SK-N-SH (cell line): ENCODE measurements at regions not wholly inside any gene's neighbourhood (a gene's known extent, or its start where the extent isn't known, plus 50 kb on each side); places are given as distances from the start of the nearest gene placed in this dataset.

Experiments used
- CTCF ChIA-PET: fragments of 300-600, 350-600 bp; formaldehyde crosslinking; extraction: SDS; loops from one replicate; lab custom pipeline; 2021; lab: Yijun Ruan, JAX
- POLR2A ChIA-PET: fragments of 350-600 bp; sonication (Branson Sonifier 250); formaldehyde crosslinking; extraction: SDS; loops from one replicate; lab custom pipeline; 2020; ENCODE audit warnings: antibody characterized with exemption, inconsistent platforms; lab: Yijun Ruan, JAX
- DNase-seq: peaks from one replicate; pipeline ENCODE4 v3.0.0; 2012
- H2AFZ ChIP-seq: fragments of 200-600 bp; sonication (generic); 2 replicates; pipeline ENCODE4 v1.8.1; 2016; ENCODE audit warnings: antibody characterized with exemption, mild to moderate bottlenecking, low read depth
- H3F3A ChIP-seq: fragments of 200-600 bp; sonication (generic); replicated peaks from 2 replicates; pipeline ENCODE3; 2016; ENCODE audit warnings: antibody characterized with exemption, mild to moderate bottlenecking; ENCODE audit not compliant: insufficient read depth
- H3K27ac ChIP-seq, 2 experiments: fragments of 200-500 bp in 1 of 2; fragments of 200-600 bp in 1 of 2; sonication (Bioruptor generic) in 1 of 2; sonication (generic), shearing (Covaris generic) in 1 of 2; 2 replicates each; pipeline versions ENCODE4 v1.5.1 to v1.6.1; 2014 to 2016; ENCODE audit warnings: low read depth in 2 of 2, inconsistent platforms in 1 of 2, low read length in 1 of 2, mild to moderate bottlenecking in 1 of 2, mixed read lengths in 1 of 2
- H3K27me3 ChIP-seq: fragments of 200-600 bp; sonication (generic), shearing (Covaris generic); 2 replicates; pipeline ENCODE4 v1.6.1; 2016; ENCODE audit warnings: mixed run types; ENCODE audit not compliant: insufficient read depth
- H3K36me3 ChIP-seq, 2 experiments: fragments of 200-500 bp in 1 of 2; fragments of 200-600 bp in 1 of 2; sonication (Bioruptor generic) in 1 of 2; sonication (generic) in 1 of 2; replicated peaks in 1 of 2; 2 replicates each; pipeline versions ENCODE3 to v1.5.1; 2014 to 2016; ENCODE audit warnings: low read length in 1 of 2, mild to moderate bottlenecking in 1 of 2; ENCODE audit not compliant: insufficient read depth in 2 of 2, control insufficient read depth in 1 of 2
- H3K4me1 ChIP-seq, 2 experiments: fragments of 200-500 bp in 1 of 2; fragments of 200-600 bp in 1 of 2; sonication (Bioruptor generic) in 1 of 2; sonication (generic), shearing (Covaris generic) in 1 of 2; 2 replicates each; pipeline versions ENCODE4 v1.5.1 to v1.6.1; 2014 to 2016; ENCODE audit warnings: low read depth in 1 of 2, low read length in 1 of 2, mixed run types in 1 of 2; ENCODE audit not compliant: insufficient read depth in 2 of 2, control insufficient read depth in 1 of 2
- H3K4me2 ChIP-seq: fragments of 200-600 bp; sonication (generic), shearing (Covaris generic); 2 replicates; pipeline ENCODE4 v1.6.1; 2017; ENCODE audit warnings: mixed run types
- H3K4me3 ChIP-seq, 2 experiments: fragments of 200-500 bp in 1 of 2; fragments of 200-600 bp in 1 of 2; sonication (Bioruptor generic) in 1 of 2; sonication (generic), shearing (Covaris generic) in 1 of 2; 2 replicates each; pipeline versions ENCODE4 v1.5.1 to v1.8.1; 2014 to 2016; ENCODE audit warnings: low read depth in 2 of 2, inconsistent platforms in 1 of 2, low read length in 1 of 2, mild to moderate bottlenecking in 1 of 2, mixed read lengths in 1 of 2, moderate library complexity in 1 of 2
- H3K79me2 ChIP-seq: fragments of 200-600 bp; sonication (generic); 2 replicates; pipeline ENCODE4 v1.8.1; 2017; ENCODE audit warnings: mild to moderate bottlenecking; ENCODE audit not compliant: insufficient read depth
- H3K9ac ChIP-seq: fragments of 200-600 bp; sonication (generic); 2 replicates; pipeline ENCODE4 v1.6.1; 2017; ENCODE audit warnings: mixed run types
- H3K9me2 ChIP-seq: fragments of 200-600 bp; sonication (generic); 2 replicates; pipeline ENCODE4 v1.6.1; 2017; ENCODE audit warnings: mixed run types
- H3K9me3 ChIP-seq: fragments of 200-600 bp; sonication (generic); 2 replicates; pipeline ENCODE4 v1.6.1; 2017; ENCODE audit warnings: mixed run types, mild to moderate bottlenecking, moderate library complexity
- H4K20me1 ChIP-seq: fragments of 200-600 bp; sonication (generic); 2 replicates; pipeline ENCODE4 v1.6.1; 2017; ENCODE audit warnings: mild to moderate bottlenecking, mixed run types; ENCODE audit not compliant: insufficient read depth
- EP300 ChIP-seq, 2 experiments: IDR thresholded peaks; 2 replicates each; pipeline versions ENCODE4 v1.4.0 to v1.6.1; 2012; ENCODE audit warnings: borderline replicate concordance in 1 of 2, low read depth in 1 of 2, low read length in 1 of 2
- EZH2phosphoT487 ChIP-seq: fragments of 200-600 bp; sonication (generic); IDR thresholded peaks from 2 replicates; pipeline ENCODE4 v1.6.1; 2017; ENCODE audit warnings: low read depth, mixed run types, mild to moderate bottlenecking, antibody characterized with exemption, moderate library complexity, borderline replicate concordance
- FOSL2 ChIP-seq: IDR thresholded peaks from 2 replicates; pipeline ENCODE4 v1.4.0; 2012; ENCODE audit warnings: low read depth, mild to moderate bottlenecking, moderate library complexity, borderline replicate concordance
- FOXM1 ChIP-seq: IDR thresholded peaks from 2 replicates; pipeline ENCODE4 v1.4.0; 2012; ENCODE audit warnings: low read depth, mild to moderate bottlenecking
- GABPA ChIP-seq: IDR thresholded peaks from 2 replicates; pipeline ENCODE4 v1.4.0; 2012; ENCODE audit warnings: low read depth, mild to moderate bottlenecking
- IRF3 ChIP-seq: fragments of 150-350 bp; IDR thresholded peaks from 2 replicates; pipeline ENCODE4 v1.6.1; 2016; ENCODE audit warnings: mild to moderate bottlenecking, low read depth, low read length
- NFIC ChIP-seq: IDR thresholded peaks from 2 replicates; pipeline ENCODE4 v1.4.0; 2012; ENCODE audit warnings: borderline replicate concordance
- NRF1 ChIP-seq: IDR thresholded peaks from 2 replicates; pipeline ENCODE4 v1.6.1; 2012; ENCODE audit warnings: low read depth, mild to moderate bottlenecking, low read length
- PBX3 ChIP-seq: IDR thresholded peaks from 2 replicates; pipeline ENCODE4; 2012
- RCOR1 ChIP-seq: fragments of 150-350 bp; IDR thresholded peaks from 2 replicates; pipeline ENCODE4 v1.6.1; 2017; ENCODE audit warnings: antibody characterized with exemption, low read length
- RFX5 ChIP-seq: IDR thresholded peaks from 2 replicates; pipeline ENCODE4 v1.6.1; 2012; ENCODE audit warnings: mild to moderate bottlenecking, improper control_type of control experiment, low read length
- RXRA ChIP-seq: IDR thresholded peaks from 2 replicates; pipeline ENCODE4 v1.4.0; 2012; ENCODE audit warnings: low read depth, mild to moderate bottlenecking, borderline replicate concordance
- SIN3A ChIP-seq: IDR thresholded peaks from 2 replicates; pipeline ENCODE4 v1.6.1; 2012; ENCODE audit warnings: low read depth, mild to moderate bottlenecking, low read length, moderate library complexity, borderline replicate concordance
- SMC3 ChIP-seq: IDR thresholded peaks from 2 replicates; pipeline ENCODE4 v1.6.1; 2012; ENCODE audit warnings: low read depth, low read length, improper control_type of control experiment
- USF1 ChIP-seq: IDR thresholded peaks from 2 replicates; pipeline ENCODE4 v1.4.0; 2012; ENCODE audit warnings: low read depth, borderline replicate concordance
- USF2 ChIP-seq: fragments of 150-350 bp; IDR thresholded peaks from 2 replicates; pipeline ENCODE4 v1.6.1; 2017; ENCODE audit warnings: antibody characterized with exemption, low read length, low read depth, borderline replicate concordance
- YY1 ChIP-seq: IDR thresholded peaks from 2 replicates; pipeline ENCODE4 v1.4.0; 2012; ENCODE audit warnings: low read depth, mild to moderate bottlenecking
- WGBS: methylation state at CpG from one replicate; pipeline ENCODE4 v1.1.6; 2017; ENCODE audit warnings: low lambda C conversion rate; 5-methylcytosine and 5-hydroxymethylcytosine counted together
- TF ChIP-seq, protein P1 (sequence below): IDR thresholded peaks from 2 replicates; pipeline ENCODE4 v1.4.0; 2012; ENCODE audit warnings: low read depth
- TF ChIP-seq, protein P2 (sequence below): fragments of 200-600 bp; sonication (generic); IDR thresholded peaks from 2 replicates; pipeline ENCODE4 v1.6.1; 2017; ENCODE audit warnings: antibody characterized with exemption, mild to moderate bottlenecking, moderate library complexity
- TF ChIP-seq, protein P3 (sequence below): IDR thresholded peaks from 2 replicates; pipeline ENCODE4 v1.6.1; 2012; ENCODE audit warnings: mild to moderate bottlenecking, low read depth, low read length, moderate library complexity
- TF ChIP-seq, protein P4 (sequence below): IDR thresholded peaks from 2 replicates; pipeline ENCODE4 v1.4.0; 2012; ENCODE audit warnings: low read depth, borderline replicate concordance

DNA sequence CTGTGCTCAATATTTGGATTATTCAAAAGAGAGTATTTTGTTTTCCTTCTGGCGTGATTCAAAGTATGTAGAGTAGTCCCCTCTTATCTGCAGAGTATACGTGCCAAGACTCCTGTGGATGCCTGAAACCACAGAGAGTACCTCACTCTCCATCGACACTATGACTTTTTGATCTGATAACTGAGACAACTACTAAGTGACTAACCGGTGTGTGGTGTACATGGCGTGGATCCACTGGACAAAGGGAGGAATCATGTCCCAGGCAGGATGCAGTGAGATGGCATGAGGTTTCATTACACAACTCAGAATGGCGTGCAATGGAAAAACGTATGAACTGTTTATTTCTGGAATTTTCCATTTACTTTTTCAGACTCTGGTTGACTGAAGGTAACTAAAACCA, 112.2 kb upstream of the PDE7B start:
- Histone ChIP-seq H4K20me1 (no peaks in the 10 kb centered on the region), H3K27me3 (no peaks in the 10 kb centered on the region), H3K36me3 (no peaks in the 10 kb centered on the region), H3K4me2 (0 out of 2 replicates have a peak overlapping the region, but pooled peaks have one; percentile 11), H3K4me3 (no peak overlapping the region), H2AFZ (peak overlapping the region; percentile 47), H3K27ac (peak overlapping the region in 1 of 2 experiments; percentile 45; a peak in 2 of 4 replicates), H3K9ac (no peak overlapping the region), H3K9me3 (no peaks in the 10 kb centered on the region), H3K9me2 (no peaks in the 10 kb centered on the region), H3F3A (no peaks in the 10 kb centered on the region), H3K79me2 (no peaks in the 10 kb centered on the region), H3K4me1 (no peaks in the 10 kb centered on the region; a peak in 1 of 4 replicates)
- CTCF ChIA-PET = no interaction called here
- WGBS = 60% methylated on average over 7 of the region's 7 CpGs
- DNase-seq = no peak
- POLR2A ChIA-PET = no interaction called here
- TF ChIP-seq IRF3 (no peak), RFX5 (no peak), RCOR1 (no peak), GABPA (no peak), USF2 (no peak), FOXM1 (no peak), NFIC (peak; percentile 56; the same call in 1 of the 2 replicates), PBX3 (0 out of 2 replicates have a peak, but pooled peaks have one; percentile 17), EP300 (IDR thresholded peaks at IDR 0.05; ENCODE audit: borderline replicate concordance in 1 of 2, low read depth in 1 of 2, low read length in 1 of 2) (peak in 1 of 2 experiments; percentile 55; a peak in 1 of 4 replicates), USF1 (no peak), EZH2phosphoT487 (no peak), YY1 (no peak), RXRA (no peak), SMC3 (no peak), NRF1 (no peak), FOSL2 (no peak), SIN3A (no peak)
- TF ChIP-seq, protein P1, sequence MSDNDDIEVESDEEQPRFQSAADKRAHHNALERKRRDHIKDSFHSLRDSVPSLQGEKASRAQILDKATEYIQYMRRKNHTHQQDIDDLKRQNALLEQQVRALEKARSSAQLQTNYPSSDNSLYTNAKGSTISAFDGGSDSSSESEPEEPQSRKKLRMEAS = peak; percentile 25; the same call in 1 of the 2 replicates
- TF ChIP-seq, protein P2, sequence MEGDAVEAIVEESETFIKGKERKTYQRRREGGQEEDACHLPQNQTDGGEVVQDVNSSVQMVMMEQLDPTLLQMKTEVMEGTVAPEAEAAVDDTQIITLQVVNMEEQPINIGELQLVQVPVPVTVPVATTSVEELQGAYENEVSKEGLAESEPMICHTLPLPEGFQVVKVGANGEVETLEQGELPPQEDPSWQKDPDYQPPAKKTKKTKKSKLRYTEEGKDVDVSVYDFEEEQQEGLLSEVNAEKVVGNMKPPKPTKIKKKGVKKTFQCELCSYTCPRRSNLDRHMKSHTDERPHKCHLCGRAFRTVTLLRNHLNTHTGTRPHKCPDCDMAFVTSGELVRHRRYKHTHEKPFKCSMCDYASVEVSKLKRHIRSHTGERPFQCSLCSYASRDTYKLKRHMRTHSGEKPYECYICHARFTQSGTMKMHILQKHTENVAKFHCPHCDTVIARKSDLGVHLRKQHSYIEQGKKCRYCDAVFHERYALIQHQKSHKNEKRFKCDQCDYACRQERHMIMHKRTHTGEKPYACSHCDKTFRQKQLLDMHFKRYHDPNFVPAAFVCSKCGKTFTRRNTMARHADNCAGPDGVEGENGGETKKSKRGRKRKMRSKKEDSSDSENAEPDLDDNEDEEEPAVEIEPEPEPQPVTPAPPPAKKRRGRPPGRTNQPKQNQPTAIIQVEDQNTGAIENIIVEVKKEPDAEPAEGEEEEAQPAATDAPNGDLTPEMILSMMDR = no peak
- TF ChIP-seq, protein P3, sequence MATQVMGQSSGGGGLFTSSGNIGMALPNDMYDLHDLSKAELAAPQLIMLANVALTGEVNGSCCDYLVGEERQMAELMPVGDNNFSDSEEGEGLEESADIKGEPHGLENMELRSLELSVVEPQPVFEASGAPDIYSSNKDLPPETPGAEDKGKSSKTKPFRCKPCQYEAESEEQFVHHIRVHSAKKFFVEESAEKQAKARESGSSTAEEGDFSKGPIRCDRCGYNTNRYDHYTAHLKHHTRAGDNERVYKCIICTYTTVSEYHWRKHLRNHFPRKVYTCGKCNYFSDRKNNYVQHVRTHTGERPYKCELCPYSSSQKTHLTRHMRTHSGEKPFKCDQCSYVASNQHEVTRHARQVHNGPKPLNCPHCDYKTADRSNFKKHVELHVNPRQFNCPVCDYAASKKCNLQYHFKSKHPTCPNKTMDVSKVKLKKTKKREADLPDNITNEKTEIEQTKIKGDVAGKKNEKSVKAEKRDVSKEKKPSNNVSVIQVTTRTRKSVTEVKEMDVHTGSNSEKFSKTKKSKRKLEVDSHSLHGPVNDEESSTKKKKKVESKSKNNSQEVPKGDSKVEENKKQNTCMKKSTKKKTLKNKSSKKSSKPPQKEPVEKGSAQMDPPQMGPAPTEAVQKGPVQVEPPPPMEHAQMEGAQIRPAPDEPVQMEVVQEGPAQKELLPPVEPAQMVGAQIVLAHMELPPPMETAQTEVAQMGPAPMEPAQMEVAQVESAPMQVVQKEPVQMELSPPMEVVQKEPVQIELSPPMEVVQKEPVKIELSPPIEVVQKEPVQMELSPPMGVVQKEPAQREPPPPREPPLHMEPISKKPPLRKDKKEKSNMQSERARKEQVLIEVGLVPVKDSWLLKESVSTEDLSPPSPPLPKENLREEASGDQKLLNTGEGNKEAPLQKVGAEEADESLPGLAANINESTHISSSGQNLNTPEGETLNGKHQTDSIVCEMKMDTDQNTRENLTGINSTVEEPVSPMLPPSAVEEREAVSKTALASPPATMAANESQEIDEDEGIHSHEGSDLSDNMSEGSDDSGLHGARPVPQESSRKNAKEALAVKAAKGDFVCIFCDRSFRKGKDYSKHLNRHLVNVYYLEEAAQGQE = no peak
- TF ChIP-seq, protein P4, sequence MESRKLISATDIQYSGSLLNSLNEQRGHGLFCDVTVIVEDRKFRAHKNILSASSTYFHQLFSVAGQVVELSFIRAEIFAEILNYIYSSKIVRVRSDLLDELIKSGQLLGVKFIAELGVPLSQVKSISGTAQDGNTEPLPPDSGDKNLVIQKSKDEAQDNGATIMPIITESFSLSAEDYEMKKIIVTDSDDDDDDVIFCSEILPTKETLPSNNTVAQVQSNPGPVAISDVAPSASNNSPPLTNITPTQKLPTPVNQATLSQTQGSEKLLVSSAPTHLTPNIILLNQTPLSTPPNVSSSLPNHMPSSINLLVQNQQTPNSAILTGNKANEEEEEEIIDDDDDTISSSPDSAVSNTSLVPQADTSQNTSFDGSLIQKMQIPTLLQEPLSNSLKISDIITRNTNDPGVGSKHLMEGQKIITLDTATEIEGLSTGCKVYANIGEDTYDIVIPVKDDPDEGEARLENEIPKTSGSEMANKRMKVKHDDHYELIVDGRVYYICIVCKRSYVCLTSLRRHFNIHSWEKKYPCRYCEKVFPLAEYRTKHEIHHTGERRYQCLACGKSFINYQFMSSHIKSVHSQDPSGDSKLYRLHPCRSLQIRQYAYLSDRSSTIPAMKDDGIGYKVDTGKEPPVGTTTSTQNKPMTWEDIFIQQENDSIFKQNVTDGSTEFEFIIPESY = no peak
